ENCODE measurements at regions not wholly inside any gene's neighbourhood (a gene's known extent, or its start where the extent isn't known, plus 50 kb on each side); places are given as distances from the start of the nearest gene placed in this dataset.

DNA sequence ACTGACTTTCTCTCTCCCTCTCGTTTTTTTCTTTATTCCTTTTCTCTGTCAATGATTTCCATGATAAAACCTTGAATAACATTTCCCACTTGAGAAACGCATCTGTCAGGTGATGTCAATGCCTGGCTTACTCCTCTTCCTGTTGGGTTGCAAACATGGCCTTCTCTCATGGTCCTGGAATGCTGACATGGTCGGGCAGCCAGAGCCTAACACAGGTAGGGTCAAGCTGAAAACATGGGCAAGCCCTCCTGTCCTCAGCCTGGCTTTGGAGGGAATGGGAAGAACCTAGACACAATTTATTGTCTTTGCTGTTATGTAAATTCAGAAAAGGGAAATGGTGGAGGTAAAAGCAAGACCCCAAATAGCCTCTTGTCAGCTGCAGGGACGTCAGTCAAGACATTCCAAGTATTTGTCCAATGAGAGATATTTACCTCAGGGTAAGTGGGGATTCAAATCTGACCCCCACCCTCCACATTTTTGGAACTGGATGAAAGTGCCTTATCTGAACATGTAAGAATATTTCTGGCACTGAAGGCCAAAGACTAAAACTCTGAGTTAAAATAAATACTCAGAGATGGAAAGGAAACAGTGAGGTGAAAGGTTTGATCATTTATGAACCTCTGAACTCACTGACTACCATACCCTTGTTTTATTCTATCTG is 473.8 kb downstream of the SPRY1 start:
- H3K27me3 ChIP-seq (ENCODE audit: control insufficient read depth, insufficient read depth, low read length) = no peaks in the 10 kb centered on the region
- no peaks in the 10 kb centered on the region for H3K4me1 ChIP-seq (ENCODE audit: control insufficient read depth, insufficient read depth, low read length)
- no peak overlapping the region for H3K9ac ChIP-seq (ENCODE audit: low read length)
- H3K4me3 ChIP-seq (ENCODE audit: low read length) = no peak overlapping the region
- no peaks in the 10 kb centered on the region for H3K36me3 ChIP-seq (ENCODE audit: control insufficient read depth, insufficient read depth, low read length)
- H3K27ac ChIP-seq (ENCODE audit: low read depth, low read length) = no peak overlapping the region

DNA sequence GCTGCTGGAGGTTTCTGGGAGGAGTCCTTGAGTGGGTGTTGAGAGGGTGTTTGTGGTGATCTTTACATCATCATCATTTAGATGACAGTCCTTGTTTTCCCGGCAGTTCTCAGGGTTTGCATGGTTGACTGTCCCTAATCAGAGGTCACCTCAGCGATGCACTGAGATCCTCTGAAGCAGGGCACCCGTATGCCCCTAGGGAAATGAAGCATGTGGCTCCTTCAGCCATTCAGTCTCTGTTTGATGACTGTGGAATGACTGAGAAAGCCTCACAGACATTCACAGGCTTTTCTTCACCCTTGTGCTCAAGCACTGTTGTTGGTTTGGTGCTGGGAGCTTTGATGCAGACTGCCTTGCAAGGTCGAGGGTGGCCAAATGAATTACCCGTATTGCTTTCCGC is 474.7 kb downstream of the SPRY1 start:
- H3K9ac ChIP-seq (ENCODE audit: low read length) = no peak overlapping the region
- no peaks in the 10 kb centered on the region for H3K36me3 ChIP-seq (ENCODE audit: control insufficient read depth, insufficient read depth, low read length)
- H3K27ac ChIP-seq (ENCODE audit: low read depth, low read length) = no peak overlapping the region
- H3K4me1 ChIP-seq (ENCODE audit: control insufficient read depth, insufficient read depth, low read length) = no peaks in the 10 kb centered on the region
- no peak overlapping the region for H3K4me3 ChIP-seq (ENCODE audit: low read length)
- no peaks in the 10 kb centered on the region for H3K27me3 ChIP-seq (ENCODE audit: control insufficient read depth, insufficient read depth, low read length)

DNA sequence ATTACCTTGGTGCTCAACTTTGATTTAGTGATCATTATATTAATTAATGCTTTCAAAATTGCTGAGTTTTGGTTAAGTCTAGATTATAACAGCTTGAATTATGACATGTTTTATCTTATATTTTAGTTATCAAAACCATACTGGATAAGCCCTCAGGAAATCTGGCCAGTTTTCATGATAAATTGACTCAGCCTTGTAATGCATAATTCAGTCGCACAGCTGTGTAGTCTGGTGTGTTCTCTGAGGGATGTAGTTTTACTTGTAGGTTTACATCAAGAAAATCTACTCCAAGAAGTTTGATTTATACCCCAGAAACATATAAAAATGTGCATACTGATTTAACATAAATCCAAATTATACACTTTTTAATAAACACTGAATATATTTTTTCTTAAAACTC is 477.5 kb downstream of the SPRY1 start:
- Histone ChIP-seq H3K4me1 (ENCODE audit: control insufficient read depth, insufficient read depth, low read length) (no peaks in the 10 kb centered on the region), H3K27ac (ENCODE audit: low read depth, low read length) (no peak overlapping the region), H3K27me3 (ENCODE audit: control insufficient read depth, insufficient read depth, low read length) (no peaks in the 10 kb centered on the region), H3K4me3 (ENCODE audit: low read length) (no peak overlapping the region), H3K9ac (ENCODE audit: low read length) (no peak overlapping the region), H3K36me3 (ENCODE audit: control insufficient read depth, insufficient read depth, low read length) (no peaks in the 10 kb centered on the region)

DNA sequence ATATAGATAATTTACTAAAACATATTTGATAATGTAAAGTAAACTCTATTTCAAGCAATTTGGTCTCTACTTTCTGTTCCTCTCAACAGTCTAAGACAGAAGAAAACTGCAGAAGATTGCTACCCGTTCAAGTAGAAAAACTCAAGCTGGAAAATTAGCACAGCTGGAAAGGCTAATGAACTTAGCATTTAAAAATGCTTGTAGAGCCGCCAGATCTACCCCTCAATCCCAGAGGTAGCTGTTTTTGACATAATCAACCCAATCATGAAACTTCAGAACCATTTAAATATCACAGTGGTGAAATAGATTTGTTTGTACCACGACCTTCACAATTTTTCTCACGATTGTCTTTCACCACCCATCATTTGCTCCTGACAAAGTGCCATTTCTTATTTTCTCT is 479.5 kb downstream of the SPRY1 start:
- H3K4me3 ChIP-seq (ENCODE audit: low read length) = no peak overlapping the region
- no peak overlapping the region for H3K9ac ChIP-seq (ENCODE audit: low read length)
- H3K36me3 ChIP-seq (ENCODE audit: control insufficient read depth, insufficient read depth, low read length) = no peaks in the 10 kb centered on the region
- H3K27ac ChIP-seq (ENCODE audit: low read depth, low read length) = no peak overlapping the region
- H3K4me1 ChIP-seq (ENCODE audit: control insufficient read depth, insufficient read depth, low read length) = no peaks in the 10 kb centered on the region
- H3K27me3 ChIP-seq (ENCODE audit: control insufficient read depth, insufficient read depth, low read length) = no peaks in the 10 kb centered on the region

DNA sequence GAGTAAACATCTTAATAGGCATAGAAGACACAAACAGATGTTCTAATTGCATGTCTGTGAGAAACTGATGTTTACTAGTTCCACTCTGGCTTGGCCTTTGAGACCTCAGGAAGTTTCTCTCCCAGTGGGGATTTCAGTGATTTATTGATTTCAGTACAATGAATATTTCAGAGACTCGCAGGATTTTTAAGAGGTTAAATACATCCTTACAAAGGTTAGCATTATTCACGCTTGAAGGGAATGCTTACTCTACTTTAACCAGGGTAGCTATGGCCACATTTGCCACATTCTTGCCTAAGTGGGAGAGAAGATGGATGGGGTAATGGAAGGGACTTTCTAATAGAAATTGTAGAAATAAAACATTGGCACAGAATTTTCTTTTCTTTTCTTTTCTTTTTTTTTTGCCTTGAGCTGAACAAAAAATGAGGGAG is 480.1 kb downstream of the SPRY1 start:
- Histone ChIP-seq H3K27me3 (ENCODE audit: control insufficient read depth, insufficient read depth, low read length) (no peaks in the 10 kb centered on the region), H3K9ac (ENCODE audit: low read length) (no peak overlapping the region), H3K27ac (ENCODE audit: low read depth, low read length) (no peak overlapping the region), H3K36me3 (ENCODE audit: control insufficient read depth, insufficient read depth, low read length) (no peaks in the 10 kb centered on the region), H3K4me3 (ENCODE audit: low read length) (no peak overlapping the region), H3K4me1 (ENCODE audit: control insufficient read depth, insufficient read depth, low read length) (no peaks in the 10 kb centered on the region)

DNA sequence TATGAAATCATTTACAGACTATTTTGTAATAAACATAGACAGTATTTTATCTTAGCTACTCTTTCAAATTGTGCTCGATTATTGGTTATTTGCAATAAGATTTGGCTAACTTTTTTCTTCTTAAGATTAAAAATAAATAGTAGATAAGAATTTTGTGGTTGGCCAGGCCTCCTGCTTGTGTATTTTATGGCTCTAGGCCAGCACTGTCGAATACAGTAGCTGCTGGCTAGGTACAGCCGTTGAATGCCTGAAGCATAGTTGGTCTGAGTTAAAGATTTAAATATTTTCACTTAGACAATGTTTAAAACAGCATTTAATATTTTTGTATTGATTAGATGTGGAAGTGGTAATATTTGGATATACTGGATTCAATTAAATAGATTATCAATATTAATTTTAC is 481.0 kb downstream of the SPRY1 start:
- Histone ChIP-seq H3K27ac (ENCODE audit: low read depth, low read length) (no peak overlapping the region), H3K4me1 (ENCODE audit: control insufficient read depth, insufficient read depth, low read length) (no peaks in the 10 kb centered on the region), H3K9ac (ENCODE audit: low read length) (no peak overlapping the region), H3K36me3 (ENCODE audit: control insufficient read depth, insufficient read depth, low read length) (no peaks in the 10 kb centered on the region), H3K27me3 (ENCODE audit: control insufficient read depth, insufficient read depth, low read length) (no peaks in the 10 kb centered on the region), H3K4me3 (ENCODE audit: low read length) (no peak overlapping the region)

DNA sequence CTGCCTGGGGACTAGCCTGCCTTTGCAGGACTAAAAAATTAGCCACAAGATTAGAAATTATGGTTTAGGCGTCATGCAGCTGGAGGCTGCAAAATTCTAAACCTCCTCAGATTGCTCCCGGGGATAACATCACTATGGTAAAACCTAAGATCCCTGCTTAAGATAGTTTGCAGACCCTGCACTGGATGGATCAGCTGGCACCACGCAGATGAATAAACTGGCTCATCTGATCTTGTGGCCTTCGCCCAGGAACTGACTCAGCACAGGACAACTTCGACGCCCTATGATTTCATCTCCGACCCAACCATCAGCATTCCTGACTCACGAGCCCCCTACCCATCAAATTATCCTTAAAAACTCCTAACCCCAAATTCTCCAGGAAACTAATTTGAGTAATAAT is 482.4 kb downstream of the SPRY1 start:
- Histone ChIP-seq H3K27ac (ENCODE audit: low read depth, low read length) (no peak overlapping the region), H3K36me3 (ENCODE audit: control insufficient read depth, insufficient read depth, low read length) (no peaks in the 10 kb centered on the region), H3K4me3 (ENCODE audit: low read length) (no peak overlapping the region), H3K27me3 (ENCODE audit: control insufficient read depth, insufficient read depth, low read length) (no peaks in the 10 kb centered on the region), H3K4me1 (ENCODE audit: control insufficient read depth, insufficient read depth, low read length) (no peaks in the 10 kb centered on the region), H3K9ac (ENCODE audit: low read length) (no peak overlapping the region)

DNA sequence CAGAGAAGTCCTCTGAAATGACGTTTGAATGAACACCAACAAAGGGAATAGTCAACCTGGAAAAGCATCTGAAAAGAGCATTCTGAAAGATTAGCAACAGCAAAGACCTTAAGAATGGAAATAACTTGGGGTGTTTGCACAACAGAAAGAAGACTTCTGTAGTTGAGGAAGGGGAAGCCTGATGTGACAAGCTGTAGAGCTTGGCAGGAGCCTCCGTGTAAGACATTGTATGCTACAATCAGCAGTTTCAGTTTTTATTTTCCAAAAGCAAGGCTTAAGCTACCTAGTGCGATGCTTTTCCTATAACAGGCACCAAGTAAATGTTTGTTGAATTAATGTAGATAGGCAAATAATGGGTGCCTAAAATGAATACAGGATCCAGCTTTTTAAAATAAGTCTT is 484.0 kb downstream of the SPRY1 start:
- H3K4me3 ChIP-seq (ENCODE audit: low read length) = no peak overlapping the region
- H3K9ac ChIP-seq (ENCODE audit: low read length) = no peak overlapping the region
- H3K27me3 ChIP-seq (ENCODE audit: control insufficient read depth, insufficient read depth, low read length) = no peaks in the 10 kb centered on the region
- no peaks in the 10 kb centered on the region for H3K36me3 ChIP-seq (ENCODE audit: control insufficient read depth, insufficient read depth, low read length)
- H3K27ac ChIP-seq (ENCODE audit: low read depth, low read length) = no peak overlapping the region
- no peaks in the 10 kb centered on the region for H3K4me1 ChIP-seq (ENCODE audit: control insufficient read depth, insufficient read depth, low read length)

DNA sequence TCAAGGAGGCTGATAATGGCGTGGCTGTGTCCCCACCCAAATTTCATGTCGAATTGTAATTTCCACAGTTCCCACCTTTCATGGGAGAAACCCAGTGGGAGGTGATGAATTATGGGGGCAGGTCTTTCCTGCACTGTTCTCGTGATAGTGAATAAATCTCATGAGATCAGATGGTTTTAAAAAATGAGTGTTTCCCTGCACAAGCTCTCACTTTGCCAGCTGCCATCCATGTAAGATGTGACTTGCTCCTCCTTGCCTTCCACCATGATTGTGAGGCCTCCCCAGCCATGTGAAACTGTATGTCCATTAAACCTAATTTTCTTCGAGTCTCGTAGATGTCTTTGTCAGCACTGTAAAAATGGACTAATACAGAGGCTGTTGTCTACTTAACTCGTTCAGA is 488.3 kb downstream of the SPRY1 start:
- Histone ChIP-seq H3K4me1 (ENCODE audit: control insufficient read depth, insufficient read depth, low read length) (no peaks in the 10 kb centered on the region), H3K9ac (ENCODE audit: low read length) (no peak overlapping the region), H3K36me3 (ENCODE audit: control insufficient read depth, insufficient read depth, low read length) (no peaks in the 10 kb centered on the region), H3K27ac (ENCODE audit: low read depth, low read length) (no peak overlapping the region), H3K27me3 (ENCODE audit: control insufficient read depth, insufficient read depth, low read length) (no peaks in the 10 kb centered on the region), H3K4me3 (ENCODE audit: low read length) (no peak overlapping the region)

DNA sequence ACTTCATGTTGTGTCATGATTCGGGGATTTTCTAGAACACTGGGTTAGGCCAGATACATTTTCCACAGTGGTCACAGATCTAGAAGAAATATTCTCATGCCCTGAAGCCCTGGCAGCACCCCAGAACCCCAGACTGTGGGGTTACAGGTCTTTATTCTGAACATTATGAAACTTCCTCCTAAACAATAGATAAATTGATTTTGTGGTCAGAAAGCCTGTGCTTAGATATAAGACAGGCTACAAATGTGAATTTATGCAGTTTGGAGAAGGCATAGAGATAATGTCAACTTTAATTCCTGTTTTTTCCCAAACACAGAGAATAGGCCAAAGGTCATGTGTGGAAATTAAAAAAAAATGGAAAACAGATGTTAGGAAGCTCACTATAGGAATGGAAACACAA is 492.9 kb downstream of the SPRY1 start:
- no peak overlapping the region for H3K9ac ChIP-seq (ENCODE audit: low read length)
- no peaks in the 10 kb centered on the region for H3K36me3 ChIP-seq (ENCODE audit: control insufficient read depth, insufficient read depth, low read length)
- no peaks in the 10 kb centered on the region for H3K27me3 ChIP-seq (ENCODE audit: control insufficient read depth, insufficient read depth, low read length)
- no peaks in the 10 kb centered on the region for H3K4me1 ChIP-seq (ENCODE audit: control insufficient read depth, insufficient read depth, low read length)
- no peak overlapping the region for H3K27ac ChIP-seq (ENCODE audit: low read depth, low read length)
- no peak overlapping the region for H3K4me3 ChIP-seq (ENCODE audit: low read length)

DNA sequence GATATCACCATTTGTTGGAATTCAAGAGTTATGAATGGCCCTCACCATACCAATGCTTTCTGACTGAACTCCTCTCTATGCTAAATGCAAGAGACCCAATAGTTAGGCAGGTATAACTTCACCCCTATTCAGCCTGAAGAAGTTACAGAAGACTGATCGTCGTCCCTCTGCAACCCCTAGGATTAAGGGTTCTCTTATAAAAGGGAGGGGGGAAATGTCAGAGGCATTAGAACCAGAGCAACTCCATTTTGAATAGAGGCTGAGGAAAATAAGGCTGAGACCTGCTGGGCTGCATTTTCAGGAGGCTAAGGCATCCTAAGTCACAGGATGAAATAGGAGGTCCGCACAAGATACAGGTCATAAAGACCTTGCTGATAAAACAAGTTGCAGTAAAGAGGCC is 494.3 kb downstream of the SPRY1 start:
- Histone ChIP-seq H3K27me3 (ENCODE audit: control insufficient read depth, insufficient read depth, low read length) (no peaks in the 10 kb centered on the region), H3K9ac (ENCODE audit: low read length) (no peak overlapping the region), H3K27ac (ENCODE audit: low read depth, low read length) (no peak overlapping the region), H3K4me3 (ENCODE audit: low read length) (no peak overlapping the region), H3K4me1 (ENCODE audit: control insufficient read depth, insufficient read depth, low read length) (no peaks in the 10 kb centered on the region), H3K36me3 (ENCODE audit: control insufficient read depth, insufficient read depth, low read length) (no peaks in the 10 kb centered on the region)

DNA sequence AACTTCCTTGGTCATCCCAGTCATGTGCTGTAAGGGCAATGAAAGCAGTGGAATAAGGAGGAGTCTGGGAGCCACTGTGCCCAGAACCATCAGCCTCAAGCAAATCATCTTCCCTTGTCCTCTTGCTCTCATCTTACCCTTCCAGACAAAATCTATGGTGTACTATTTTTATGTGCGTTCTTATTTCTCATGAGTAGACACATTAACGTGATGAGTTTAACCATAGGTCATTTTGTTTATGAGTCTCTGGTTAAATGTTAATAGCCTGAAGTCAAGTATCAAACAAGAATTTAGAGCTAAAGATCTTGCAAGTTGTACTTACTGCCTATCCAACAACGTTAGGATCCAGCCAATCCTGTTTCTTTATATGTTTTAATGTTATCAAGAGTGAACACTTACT is 495.3 kb downstream of the SPRY1 start:
- H3K27ac ChIP-seq (ENCODE audit: low read depth, low read length) = no peak overlapping the region
- H3K9ac ChIP-seq (ENCODE audit: low read length) = no peak overlapping the region

DNA sequence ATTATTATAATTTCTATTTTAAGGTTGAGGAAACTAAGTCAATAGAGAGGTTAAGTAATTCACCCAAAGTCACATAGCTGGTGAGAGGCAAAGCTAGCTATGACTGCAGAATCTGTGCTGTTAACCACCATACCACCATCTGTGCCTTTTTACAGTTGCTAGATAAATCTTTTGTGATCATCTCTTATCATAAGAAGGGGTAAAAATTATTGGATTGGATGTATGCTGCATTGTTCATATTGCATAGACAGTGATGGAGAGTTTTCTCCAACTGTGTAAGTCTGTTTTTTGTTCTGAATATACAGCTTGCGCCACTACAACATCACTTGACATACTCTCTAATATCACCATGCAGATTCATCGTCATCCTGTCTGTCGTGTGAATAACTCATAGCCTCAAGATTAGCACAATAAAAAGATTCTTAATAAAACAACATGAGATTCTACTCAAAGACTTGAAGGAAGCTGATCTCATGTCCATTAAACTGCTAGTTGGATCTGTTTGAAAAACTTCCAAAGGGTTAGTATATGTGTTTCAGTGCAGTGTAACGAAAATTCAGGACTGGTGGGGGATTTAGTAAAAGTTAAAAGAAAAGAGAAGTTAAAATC is 495.9 kb downstream of the SPRY1 start:
- H3K9ac ChIP-seq (ENCODE audit: low read length) = no peak overlapping the region
- no peaks in the 10 kb centered on the region for H3K36me3 ChIP-seq (ENCODE audit: control insufficient read depth, insufficient read depth, low read length)
- no peaks in the 10 kb centered on the region for H3K27me3 ChIP-seq (ENCODE audit: control insufficient read depth, insufficient read depth, low read length)
- H3K27ac ChIP-seq (ENCODE audit: low read depth, low read length) = no peak overlapping the region
- H3K4me1 ChIP-seq (ENCODE audit: control insufficient read depth, insufficient read depth, low read length) = no peaks in the 10 kb centered on the region
- no peak overlapping the region for H3K4me3 ChIP-seq (ENCODE audit: low read length)

More for the DNA sequence above, 495.3 kb downstream of the SPRY1 start:
- Histone ChIP-seq H3K4me3 (ENCODE audit: low read length) (no peak overlapping the region), H3K36me3 (ENCODE audit: control insufficient read depth, insufficient read depth, low read length) (no peaks in the 10 kb centered on the region), H3K4me1 (ENCODE audit: control insufficient read depth, insufficient read depth, low read length) (no peaks in the 10 kb centered on the region), H3K27me3 (ENCODE audit: control insufficient read depth, insufficient read depth, low read length) (no peaks in the 10 kb centered on the region)
